C4-2B (cell line): ENCODE measurements at regions not wholly inside any gene's neighbourhood (a gene's known extent, or its start where the extent isn't known, plus 50 kb on each side); places are given as distances from the start of the nearest gene placed in this dataset.

Experiments used
- ZFX ChIP-seq: fragments of 450-650 bp; IDR thresholded peaks from 2 replicates; pipeline ENCODE4 v1.6.1; 2017
- TF ChIP-seq, protein P1 (sequence below): fragments of 450-650 bp; conservative IDR thresholded peaks from 2 replicates; pipeline ENCODE4 v1.5.1; 2017; ENCODE audit warnings: mild to moderate bottlenecking

DNA sequence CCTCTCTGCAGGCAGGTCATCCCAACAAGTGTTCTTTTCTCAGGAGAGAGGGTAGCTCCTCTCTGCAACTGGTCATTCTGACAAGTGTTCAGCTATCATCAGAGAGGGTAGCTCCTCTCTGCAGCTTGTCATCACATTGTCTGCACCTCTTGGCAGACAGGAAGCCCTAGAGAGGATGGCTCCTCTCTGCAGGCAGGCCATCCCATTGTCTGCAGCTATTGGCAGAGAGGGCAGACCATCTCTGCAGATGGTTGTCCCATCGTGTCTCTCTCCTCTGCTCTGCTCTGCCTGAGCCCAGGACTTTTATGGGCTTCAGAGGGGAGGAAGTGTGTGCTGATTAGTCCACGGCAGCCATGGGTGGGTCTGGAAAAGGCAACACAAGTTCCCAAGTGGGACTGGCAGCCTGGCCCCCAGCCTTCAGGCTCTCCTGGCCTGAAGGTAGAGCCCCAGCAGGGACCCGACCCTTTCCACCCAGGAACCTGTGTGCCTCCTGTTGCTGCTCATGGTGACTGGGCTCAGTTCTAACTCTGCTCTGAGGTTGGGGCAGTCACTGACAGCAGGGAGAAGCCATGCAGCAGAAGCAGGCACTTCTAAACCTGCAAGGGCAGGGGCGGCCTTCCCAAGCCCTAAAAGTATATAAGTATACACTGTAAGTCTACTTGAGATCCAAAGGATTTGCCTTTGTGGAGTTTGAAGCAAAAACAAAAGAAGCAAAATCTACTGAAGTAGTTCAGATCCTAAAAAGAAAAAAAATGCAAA is 637.9 kb downstream of the PLOD2 start:
- TF ChIP-seq, protein P1, sequence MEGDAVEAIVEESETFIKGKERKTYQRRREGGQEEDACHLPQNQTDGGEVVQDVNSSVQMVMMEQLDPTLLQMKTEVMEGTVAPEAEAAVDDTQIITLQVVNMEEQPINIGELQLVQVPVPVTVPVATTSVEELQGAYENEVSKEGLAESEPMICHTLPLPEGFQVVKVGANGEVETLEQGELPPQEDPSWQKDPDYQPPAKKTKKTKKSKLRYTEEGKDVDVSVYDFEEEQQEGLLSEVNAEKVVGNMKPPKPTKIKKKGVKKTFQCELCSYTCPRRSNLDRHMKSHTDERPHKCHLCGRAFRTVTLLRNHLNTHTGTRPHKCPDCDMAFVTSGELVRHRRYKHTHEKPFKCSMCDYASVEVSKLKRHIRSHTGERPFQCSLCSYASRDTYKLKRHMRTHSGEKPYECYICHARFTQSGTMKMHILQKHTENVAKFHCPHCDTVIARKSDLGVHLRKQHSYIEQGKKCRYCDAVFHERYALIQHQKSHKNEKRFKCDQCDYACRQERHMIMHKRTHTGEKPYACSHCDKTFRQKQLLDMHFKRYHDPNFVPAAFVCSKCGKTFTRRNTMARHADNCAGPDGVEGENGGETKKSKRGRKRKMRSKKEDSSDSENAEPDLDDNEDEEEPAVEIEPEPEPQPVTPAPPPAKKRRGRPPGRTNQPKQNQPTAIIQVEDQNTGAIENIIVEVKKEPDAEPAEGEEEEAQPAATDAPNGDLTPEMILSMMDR: no peak
- TF ChIP-seq ZFX: no peak
